KOPT-K1 (cell line): ENCODE measurements at regions not wholly inside any gene's neighbourhood (a gene's known extent, or its start where the extent isn't known, plus 50 kb on each side); places are given as distances from the start of the nearest gene placed in this dataset.
"Not testable (repeated sequence)": the region's sequence is repeated elsewhere in the genome, so short reads cannot be mapped to it uniquely, and the experiment has no call there.

Experiments
- H3K27ac ChIP-seq: fragments of 200-600 bp; sonication (generic); 2 replicates; pipeline ENCODE4 v1.5.1; 2016; ENCODE audit warnings: antibody characterized with exemption, mild to moderate bottlenecking, low read depth, low read length; ENCODE audit not compliant: poor library complexity, severe bottlenecking
- H3K36me3 ChIP-seq: fragments of 200-600 bp; sonication (generic); 2 replicates; pipeline ENCODE4 v1.5.1; 2017; ENCODE audit warnings: antibody characterized with exemption, mild to moderate bottlenecking, low read length, moderate library complexity; ENCODE audit not compliant: insufficient read depth
- H3K9me3 ChIP-seq: fragments of 200-600 bp; sonication (generic); 2 replicates; pipeline ENCODE4 v1.5.1; 2017; ENCODE audit warnings: antibody characterized with exemption, low read length, mild to moderate bottlenecking; ENCODE audit not compliant: insufficient read depth, poor library complexity, severe bottlenecking

- not testable (repeated sequence) for H3K36me3 ChIP-seq, H3K27ac ChIP-seq, H3K9me3 ChIP-seq
Observed at GRCh38 chr7:66450814-66451213, 177.9 kb upstream of the KCTD7 start.

GRCh38 chr7:66451713-66452112 is 177.0 kb upstream of the KCTD7 start:
- H3K36me3 ChIP-seq, H3K27ac ChIP-seq, H3K9me3 ChIP-seq: not testable (repeated sequence)

- Histone ChIP-seq H3K36me3 (0 out of 2 replicates have a peak, but pooled peaks cover 3% of the 10 kb centered on the region), H3K27ac (no peak overlapping the region), H3K9me3 (no peaks in the 10 kb centered on the region)
Observed at GRCh38 chr7:66452165-66452564, 176.5 kb upstream of the KCTD7 start.

- no peak overlapping the region for H3K27ac ChIP-seq
- H3K36me3 ChIP-seq, result 0 out of 2 replicates have a peak, but pooled peaks cover 3% of the 10 kb centered on the region
- no peaks in the 10 kb centered on the region for H3K9me3 ChIP-seq
Observed at GRCh38 chr7:66453340-66453739, 175.3 kb upstream of the KCTD7 start.

GRCh38 chr7:66454600-66455225 is 174.0 kb upstream of the KCTD7 start:
- Histone ChIP-seq H3K36me3 (no peaks in the 10 kb centered on the region), H3K9me3 (no peaks in the 10 kb centered on the region), H3K27ac (no peak overlapping the region)

- not testable (repeated sequence) for H3K27ac ChIP-seq, H3K9me3 ChIP-seq, H3K36me3 ChIP-seq
Observed at GRCh38 chr7:66455432-66455831, 173.2 kb upstream of the KCTD7 start.

GRCh38 chr7:66456431-66456830 is 172.2 kb upstream of the KCTD7 start:
- H3K36me3 ChIP-seq, H3K27ac ChIP-seq, H3K9me3 ChIP-seq: not testable (repeated sequence)

GRCh38 chr7:66458991-66459390 is 169.7 kb upstream of the KCTD7 start:
- H3K36me3 ChIP-seq, H3K27ac ChIP-seq, H3K9me3 ChIP-seq: not testable (repeated sequence)

GRCh38 chr7:66459783-66460413 is 168.8 kb upstream of the KCTD7 start:
- not testable (repeated sequence) for H3K27ac ChIP-seq, H3K36me3 ChIP-seq

GRCh38 chr7:66460921-66461361 is 167.7 kb upstream of the KCTD7 start:
- Histone ChIP-seq H3K9me3 (no peaks in the 10 kb centered on the region), H3K36me3 (no peaks in the 10 kb centered on the region), H3K27ac (no peak overlapping the region)

More at GRCh38 chr7:66459783-66460413, 168.8 kb upstream of the KCTD7 start:
- not testable (repeated sequence) for H3K9me3 ChIP-seq

GRCh38 chr7:66461397-66461796 is 167.3 kb upstream of the KCTD7 start:
- not testable (repeated sequence) for H3K27ac ChIP-seq, H3K9me3 ChIP-seq, H3K36me3 ChIP-seq

GRCh38 chr7:66462831-66463230 is 165.8 kb upstream of the KCTD7 start:
- not testable (repeated sequence) for H3K27ac ChIP-seq, H3K9me3 ChIP-seq, H3K36me3 ChIP-seq

- Histone ChIP-seq H3K36me3 (no peaks in the 10 kb centered on the region), H3K27ac (no peak overlapping the region), H3K9me3 (no peaks in the 10 kb centered on the region)
Observed at GRCh38 chr7:66464059-66464458, 164.6 kb upstream of the KCTD7 start.

GRCh38 chr7:66466081-66466600 is 162.5 kb upstream of the KCTD7 start:
- no peaks in the 10 kb centered on the region for H3K9me3 ChIP-seq
- no peaks in the 10 kb centered on the region for H3K36me3 ChIP-seq
- H3K27ac ChIP-seq, result no peak overlapping the region

GRCh38 chr7:66467887-66468286 is 160.8 kb upstream of the KCTD7 start:
- Histone ChIP-seq H3K36me3 (no peaks in the 10 kb centered on the region), H3K9me3 (no peaks in the 10 kb centered on the region), H3K27ac (no peak overlapping the region)

GRCh38 chr7:66473064-66473463 is 155.6 kb upstream of the KCTD7 start:
- H3K36me3 ChIP-seq, H3K9me3 ChIP-seq: not testable (repeated sequence)

More at GRCh38 chr7:66473064-66473463, 155.6 kb upstream of the KCTD7 start:
- H3K27ac ChIP-seq, result not testable (repeated sequence)
